GM18517 (cell line): ENCODE measurements at regions not wholly inside any gene's neighbourhood (a gene's known extent, or its start where the extent isn't known, plus 50 kb on each side); places are given as distances from the start of the nearest gene placed in this dataset.
A peak's percentile ranks its signal among the peaks of the same experiment; 100 is the strongest.

Experiments
- ATAC-seq: cut with Tn5 transposase; IDR thresholded peaks from one replicate; pipeline ENCODE4 v1.9.1; 2021; ENCODE audit warnings: mild to moderate bottlenecking, moderate library complexity; ENCODE audit not compliant: unreplicated experiment

- no peak for ATAC-seq
Observed at GRCh38 chr1:229024528-229025130, 246.3 kb upstream of the RAB4A start.

- ATAC-seq: no peak
Observed at GRCh38 chr1:229025576-229025975, 245.3 kb upstream of the RAB4A start.

- no peak for ATAC-seq
Observed at GRCh38 chr1:229027158-229027557, 243.8 kb upstream of the RAB4A start.

GRCh38 chr1:229027622-229028182, 243.2 kb upstream of the RAB4A start:
- peak; percentile 72 for ATAC-seq

- ATAC-seq: no peak
Observed at GRCh38 chr1:229028544-229028943, 242.4 kb upstream of the RAB4A start.

GRCh38 chr1:229028987-229029878, 241.7 kb upstream of the RAB4A start:
- no peak for ATAC-seq

- no peak for ATAC-seq
Observed at GRCh38 chr1:229029879-229030235, 241.1 kb upstream of the RAB4A start.

GRCh38 chr1:229030630-229031029, 240.3 kb upstream of the RAB4A start:
- no peak for ATAC-seq

GRCh38 chr1:229031061-229031460, 239.8 kb upstream of the RAB4A start:
- no peak for ATAC-seq

GRCh38 chr1:229031481-229032341, 239.2 kb upstream of the RAB4A start:
- ATAC-seq: no peak

GRCh38 chr1:229032375-229032774, 238.5 kb upstream of the RAB4A start:
- no peak for ATAC-seq

- no peak for ATAC-seq
Observed at GRCh38 chr1:229033480-229033879, 237.4 kb upstream of the RAB4A start.

GRCh38 chr1:229034342-229034741, 236.6 kb upstream of the RAB4A start:
- ATAC-seq: no peak

GRCh38 chr1:229035054-229035747, 235.7 kb upstream of the RAB4A start:
- peak; percentile 92 for ATAC-seq

- ATAC-seq: no peak
Observed at GRCh38 chr1:229035748-229036082, 235.2 kb upstream of the RAB4A start.

- no peak for ATAC-seq
Observed at GRCh38 chr1:229037806-229038405, 233.0 kb upstream of the RAB4A start.

GRCh38 chr1:229040630-229041358, 230.1 kb upstream of the RAB4A start:
- no peak for ATAC-seq

- ATAC-seq: no peak
Observed at GRCh38 chr1:229041946-229042345, 229.0 kb upstream of the RAB4A start.

- ATAC-seq: no peak
Observed at GRCh38 chr1:229042482-229042881, 228.4 kb upstream of the RAB4A start.

- ATAC-seq: no peak
Observed at GRCh38 chr1:229043115-229043514, 227.8 kb upstream of the RAB4A start.
